B cell (primary cell): ENCODE measurements at regions not wholly inside any gene's neighbourhood (a gene's known extent, or its start where the extent isn't known, plus 50 kb on each side); places are given as distances from the start of the nearest gene placed in this dataset.
"Not testable (repeated sequence)": the region's sequence is repeated elsewhere in the genome, so short reads cannot be mapped to it uniquely, and the experiment has no call there.

Source experiments
- ATAC-seq: fragments of 200-7000 bp; cut with Tn5 transposase; one replicate; pipeline ENCODE4 v1.10.0; 2021; ENCODE audit warnings: low read depth, mild to moderate bottlenecking, moderate number of reproducible peaks, moderate library complexity
- CTCF ChIA-PET: fragments of 350-600 bp; sonication (Branson Sonifier 250); formaldehyde crosslinking; loops from one replicate; lab custom pipeline; 2021; ENCODE audit warnings: antibody characterized with exemption, inconsistent platforms; lab: Charles Lee
- POLR2A ChIA-PET: fragments of 350-600 bp; sonication (Branson Sonifier 250); formaldehyde crosslinking; loops from one replicate; lab custom pipeline; 2021; ENCODE audit warnings: antibody characterized with exemption; lab: Charles Lee
- DNase-seq: peaks from one replicate; pipeline ENCODE4 v3.0.0; 2013
- H2AFZ ChIP-seq: 2 replicates; pipeline ENCODE4 v1.6.1; 2012; ENCODE audit warnings: mild to moderate bottlenecking, low read depth, low read length; ENCODE audit not compliant: insufficient read depth, poor library complexity, severe bottlenecking
- H3K27ac ChIP-seq, 2 donors: 1 replicate in 1 of 2; 2 replicates in 1 of 2; pipeline ENCODE4 v1.5.1; 2012 to 2013; ENCODE audit warnings: low read length in 2 of 2, mild to moderate bottlenecking in 2 of 2, moderate library complexity in 1 of 2
- H3K27me3 ChIP-seq, 4 experiments: fragments of 200-600 bp in 1 of 4; sonication (generic) in 1 of 4; replicated peaks in 1 of 4; 1 replicate in 2 of 4; 2 replicates in 2 of 4; pipeline versions ENCODE4 v1.6.1 to v1.7.0; 2013 to 2016; ENCODE audit warnings: low read length in 3 of 4, mild to moderate bottlenecking in 2 of 4, mixed read lengths in 1 of 4, moderate library complexity in 1 of 4; ENCODE audit not compliant: insufficient read depth in 4 of 4, control insufficient read depth in 3 of 4; ENCODE audit errors: control extremely low read depth in 1 of 4
- H3K36me3 ChIP-seq, 2 experiments: replicated peaks in 1 of 2; 1 replicate in 1 of 2; 2 replicates in 1 of 2; pipeline versions ENCODE4 v1.6.1 to v1.7.1; 2013; ENCODE audit warnings: low read length in 1 of 2; ENCODE audit not compliant: insufficient read depth in 2 of 2, control insufficient read depth in 1 of 2; ENCODE audit errors: control extremely low read depth in 1 of 2, extremely low read depth in 1 of 2
- H3K4me1 ChIP-seq, 2 donors: fragments of 200-600 bp in 1 of 2; sonication (generic) in 1 of 2; 1 replicate in 1 of 2; 2 replicates in 1 of 2; pipeline versions ENCODE4 v1.5.1 to v1.6.1; 2013 to 2017; ENCODE audit warnings: low read length in 2 of 2; ENCODE audit not compliant: control insufficient read depth in 2 of 2, insufficient read depth in 2 of 2
- H3K4me2 ChIP-seq: replicated peaks from 2 replicates; pipeline ENCODE3; 2012; ENCODE audit warnings: mild to moderate bottlenecking, low read depth, low read length; ENCODE audit not compliant: poor library complexity, severe bottlenecking
- H3K4me3 ChIP-seq, 5 experiments: fragments of 200-600 bp in 1 of 5; sonication (generic) in 1 of 5; 1 replicate in 3 of 5; 2 replicates in 2 of 5; pipeline versions ENCODE4 v1.5.1 to v1.7.0; 2011 to 2016; ENCODE audit warnings: low read length in 4 of 5, mild to moderate bottlenecking in 4 of 5, low read depth in 2 of 5, control low read depth in 1 of 5, moderate library complexity in 1 of 5; ENCODE audit not compliant: insufficient read depth in 1 of 5; ENCODE audit errors: control extremely low read depth in 1 of 5, extremely low read depth in 1 of 5
- H3K79me2 ChIP-seq: fragments of 200-600 bp; sonication (generic); one replicate; pipeline ENCODE4 v1.6.0; 2016; ENCODE audit warnings: low read length; ENCODE audit not compliant: control insufficient read depth, insufficient read depth
- H3K9ac ChIP-seq: fragments of 200-600 bp; sonication (generic); 2 replicates; pipeline ENCODE4 v1.6.1; 2017; ENCODE audit warnings: mild to moderate bottlenecking, low read length, moderate library complexity
- H3K9me3 ChIP-seq, 3 donors: one replicate each; pipeline versions ENCODE4 v1.6.1 to v1.7.1; 2013; ENCODE audit warnings: low read length in 2 of 3; ENCODE audit not compliant: control insufficient read depth in 2 of 3, insufficient read depth in 1 of 3; ENCODE audit errors: control extremely low read depth in 1 of 3
- H4K20me1 ChIP-seq: 2 replicates; pipeline ENCODE4 v1.6.0; 2012; ENCODE audit warnings: mild to moderate bottlenecking, low read length; ENCODE audit not compliant: insufficient read depth, control insufficient read depth, poor library complexity, severe bottlenecking
- H3K27ac Mint-ChIP-seq: one replicate; pipeline ENCODE4 v1.8.0; 2021; ENCODE audit warnings: mixed read lengths
- H3K27me3 Mint-ChIP-seq: one replicate; pipeline ENCODE4 v1.8.0; 2021; ENCODE audit warnings: mixed read lengths
- H3K4me1 Mint-ChIP-seq: one replicate; pipeline ENCODE4 v1.8.0; 2021; ENCODE audit warnings: mixed read lengths
- H3K4me3 Mint-ChIP-seq: one replicate; pipeline ENCODE4 v1.8.0; 2021; ENCODE audit warnings: mixed read lengths
- H3K9me3 Mint-ChIP-seq: one replicate; pipeline ENCODE4 v1.8.0; 2022; ENCODE audit warnings: mixed read lengths; ENCODE audit not compliant: insufficient read depth
- CTCF ChIP-seq: fragments of 200-600 bp; IDR thresholded peaks from one replicate; pipeline ENCODE4 v1.8.0; 2022; ENCODE audit warnings: antibody characterized with exemption, mild to moderate bottlenecking
- EZH2 ChIP-seq: IDR thresholded peaks from 2 replicates; pipeline ENCODE4 v1.6.1; 2012; ENCODE audit warnings: borderline replicate concordance, low read depth, mild to moderate bottlenecking, moderate library complexity, low read length; ENCODE audit not compliant: insufficient read depth, poor library complexity, severe bottlenecking
- WGBS: methylation state at CpG from one replicate; pipeline ENCODE4 v1.1.5; 2013; ENCODE audit warnings: missing lambda C conversion rate; ENCODE audit not compliant: insufficient coverage; 5-methylcytosine and 5-hydroxymethylcytosine counted together
- intact Hi-C: fragments of 100-400 bp; cut with micrococcal nuclease; formaldehyde crosslinking; loops from one replicate; pipeline ENCODE4 v1.10.0; 2022

GRCh38 chr1:168457296-168457695 is 86.5 kb downstream of the XCL2 start:
- H3K4me3 Mint-ChIP-seq, ATAC-seq, H3K9ac ChIP-seq, H3K79me2 ChIP-seq, H3K4me1 ChIP-seq, intact Hi-C loops, H3K27ac Mint-ChIP-seq, H2AFZ ChIP-seq, H3K27ac ChIP-seq, H3K4me2 ChIP-seq, H4K20me1 ChIP-seq, H3K9me3 Mint-ChIP-seq, H3K4me1 Mint-ChIP-seq, POLR2A ChIA-PET, H3K9me3 ChIP-seq, H3K27me3 ChIP-seq, CTCF ChIA-PET, H3K36me3 ChIP-seq, H3K4me3 ChIP-seq, DNase-seq: not testable (repeated sequence)
- H3K27me3 Mint-ChIP-seq: peaks cover 10% of the 10 kb centered on the region
- 90% methylated on average over 2 of the region's 8 CpGs for WGBS

- TF ChIP-seq EZH2 (no peak), CTCF (no peak)
- peaks cover 1% of the 10 kb centered on the region for H3K9me3 Mint-ChIP-seq
- no peak overlapping the region for H2AFZ ChIP-seq
- H3K4me1 Mint-ChIP-seq: no peaks in the 10 kb centered on the region
- no peak overlapping the region for H3K27ac Mint-ChIP-seq
- no peaks in the 10 kb centered on the region for H3K9me3 ChIP-seq
- POLR2A ChIA-PET: no interaction called here
- H3K27me3 Mint-ChIP-seq: peaks cover 5% of the 10 kb centered on the region
- H3K9ac ChIP-seq: no peak overlapping the region
- no peaks in the 10 kb centered on the region for H3K4me1 ChIP-seq
- no peaks in the 10 kb centered on the region for H3K79me2 ChIP-seq
- no peak overlapping the region for H3K4me3 ChIP-seq
- no peak overlapping the region for H3K4me2 ChIP-seq
- CTCF ChIA-PET: no interaction called here
- no peak overlapping the region for H3K27ac ChIP-seq
- 100% methylated on average over 2 of the region's 2 CpGs for WGBS
- no peak overlapping the region for H3K4me3 Mint-ChIP-seq
- H3K27me3 ChIP-seq: no peaks in the 10 kb centered on the region
- no peaks in the 10 kb centered on the region for H4K20me1 ChIP-seq
- intact Hi-C loops: no loop called here
- ATAC-seq (no peak), DNase-seq (no peak)
- no peaks in the 10 kb centered on the region for H3K36me3 ChIP-seq
Observed at GRCh38 chr1:168455764-168456163, 88.0 kb downstream of the XCL2 start.
